Smooth muscle cell (in vitro differentiated cells): ENCODE measurements at regions not wholly inside any gene's neighbourhood (a gene's known extent, or its start where the extent isn't known, plus 50 kb on each side); places are given as distances from the start of the nearest gene placed in this dataset.

Experiments
- DNase-seq: peaks from one replicate; lab custom pipeline; 2025; ENCODE audit not compliant: unreplicated experiment; lab: John Stamatoyannopoulos, UW
- H2AFZ ChIP-seq: fragments of 200-600 bp; sonication (generic); 2 replicates; pipeline ENCODE4 v1.6.0; 2016; ENCODE audit warnings: antibody characterized with exemption, low read depth, mild to moderate bottlenecking
- H3F3A ChIP-seq: fragments of 200-600 bp; sonication (generic); 2 replicates; pipeline ENCODE4 v1.6.0; 2017; ENCODE audit warnings: antibody characterized with exemption, low read depth
- H3K27ac ChIP-seq: fragments of 200-600 bp; sonication (generic); 2 replicates; pipeline ENCODE4 v1.5.1; 2016; ENCODE audit warnings: low read depth, mild to moderate bottlenecking
- H3K27me3 ChIP-seq: fragments of 200-600 bp; sonication (generic); 2 replicates; pipeline ENCODE4 v1.6.1; 2016; ENCODE audit warnings: low read depth, mild to moderate bottlenecking
- H3K36me3 ChIP-seq: fragments of 200-600 bp; sonication (generic); 2 replicates; pipeline ENCODE4 v1.5.1; 2016; ENCODE audit warnings: low read depth
- H3K4me1 ChIP-seq: fragments of 200-600 bp; sonication (generic); 2 replicates; pipeline ENCODE4 v1.5.1; 2016; ENCODE audit warnings: low read depth
- H3K4me2 ChIP-seq: fragments of 200-600 bp; sonication (generic); 2 replicates; pipeline ENCODE4 v1.6.0; 2016; ENCODE audit warnings: mild to moderate bottlenecking
- H3K4me3 ChIP-seq: fragments of 200-600 bp; sonication (generic); 2 replicates; pipeline ENCODE4 v1.5.1; 2016; ENCODE audit warnings: mild to moderate bottlenecking
- H3K79me2 ChIP-seq: fragments of 200-600 bp; sonication (generic); 2 replicates; pipeline ENCODE4 v1.6.0; 2016; ENCODE audit warnings: low read depth, mild to moderate bottlenecking
- H3K9ac ChIP-seq: fragments of 200-600 bp; sonication (generic); 2 replicates; pipeline ENCODE4 v1.6.0; 2016; ENCODE audit warnings: low read depth
- H3K9me3 ChIP-seq: fragments of 200-600 bp; sonication (generic); replicated peaks from 2 replicates; pipeline ENCODE4 v1.5.1; 2016; ENCODE audit warnings: low read depth
- H4K20me1 ChIP-seq: fragments of 200-600 bp; sonication (generic); 2 replicates; pipeline ENCODE4 v1.6.0; 2016; ENCODE audit warnings: low read depth
- WGBS: methylation state at CpG from one replicate; pipeline ENCODE4 v1.1.7; 2016; ENCODE audit warnings: low lambda C conversion rate; 5-methylcytosine and 5-hydroxymethylcytosine counted together
- TF ChIP-seq, protein P1 (sequence below): fragments of 200-600 bp; sonication (generic); IDR thresholded peaks from 2 replicates; pipeline ENCODE4 v1.5.1; 2017; ENCODE audit warnings: borderline replicate concordance, mild to moderate bottlenecking, antibody characterized with exemption; ENCODE audit not compliant: insufficient read depth, poor library complexity, severe bottlenecking

DNA sequence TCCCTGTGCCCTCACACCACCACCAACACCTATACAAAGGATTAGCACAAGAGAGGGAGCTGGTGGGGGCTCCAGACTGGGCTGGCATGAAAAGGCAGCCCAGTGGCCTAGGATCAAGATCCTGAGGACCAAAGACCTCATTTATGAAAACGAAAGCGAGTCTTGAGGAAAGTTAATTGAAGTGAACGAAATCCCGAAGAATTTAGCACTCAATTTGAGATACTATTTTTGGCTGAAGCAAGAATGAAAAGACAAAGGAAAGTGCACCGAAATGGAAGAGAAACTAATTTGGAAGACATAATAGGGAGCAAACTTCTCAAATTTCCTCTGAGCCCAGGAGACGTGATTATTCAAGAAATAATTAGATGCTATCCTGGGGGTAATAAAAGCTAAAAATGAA is 68.7 kb upstream of the SLC6A11 start:
- no peaks in the 10 kb centered on the region for H3K79me2 ChIP-seq
- TF ChIP-seq, protein P1, sequence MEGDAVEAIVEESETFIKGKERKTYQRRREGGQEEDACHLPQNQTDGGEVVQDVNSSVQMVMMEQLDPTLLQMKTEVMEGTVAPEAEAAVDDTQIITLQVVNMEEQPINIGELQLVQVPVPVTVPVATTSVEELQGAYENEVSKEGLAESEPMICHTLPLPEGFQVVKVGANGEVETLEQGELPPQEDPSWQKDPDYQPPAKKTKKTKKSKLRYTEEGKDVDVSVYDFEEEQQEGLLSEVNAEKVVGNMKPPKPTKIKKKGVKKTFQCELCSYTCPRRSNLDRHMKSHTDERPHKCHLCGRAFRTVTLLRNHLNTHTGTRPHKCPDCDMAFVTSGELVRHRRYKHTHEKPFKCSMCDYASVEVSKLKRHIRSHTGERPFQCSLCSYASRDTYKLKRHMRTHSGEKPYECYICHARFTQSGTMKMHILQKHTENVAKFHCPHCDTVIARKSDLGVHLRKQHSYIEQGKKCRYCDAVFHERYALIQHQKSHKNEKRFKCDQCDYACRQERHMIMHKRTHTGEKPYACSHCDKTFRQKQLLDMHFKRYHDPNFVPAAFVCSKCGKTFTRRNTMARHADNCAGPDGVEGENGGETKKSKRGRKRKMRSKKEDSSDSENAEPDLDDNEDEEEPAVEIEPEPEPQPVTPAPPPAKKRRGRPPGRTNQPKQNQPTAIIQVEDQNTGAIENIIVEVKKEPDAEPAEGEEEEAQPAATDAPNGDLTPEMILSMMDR = no peak
- WGBS = 85% methylated on average over 6 of the region's 6 CpGs

DNA sequence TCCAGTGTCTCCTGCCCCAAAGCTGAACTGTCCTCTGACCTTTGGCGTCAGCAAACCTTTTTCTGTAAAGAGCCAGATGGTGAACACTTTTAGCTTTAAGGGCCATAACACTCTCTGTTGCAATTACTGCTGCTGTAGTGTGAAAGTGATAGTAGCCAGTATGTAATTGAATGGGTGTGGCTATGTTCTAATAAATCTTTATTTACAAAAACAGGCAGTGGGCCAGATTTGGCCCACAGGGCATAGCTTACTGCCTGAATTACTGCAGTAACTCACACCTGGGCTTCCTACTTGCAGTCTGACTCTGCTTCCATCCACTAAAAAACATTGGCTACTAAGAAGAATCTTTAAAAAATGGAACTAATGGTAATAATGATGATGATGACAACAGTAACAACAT is 68.0 kb upstream of the SLC6A11 start:
- Histone ChIP-seq H4K20me1 (no peaks in the 10 kb centered on the region), H3K9me3 (no peaks in the 10 kb centered on the region), H3K27ac (no peak overlapping the region), H3K79me2 (no peaks in the 10 kb centered on the region), H3K4me3 (no peak overlapping the region), H3K27me3 (peaks cover 33% of the 10 kb centered on the region), H3K4me1 (no peaks in the 10 kb centered on the region), H3K9ac (no peak overlapping the region), H3K4me2 (no peak overlapping the region), H3F3A (no peaks in the 10 kb centered on the region), H3K36me3 (no peaks in the 10 kb centered on the region), H2AFZ (no peak overlapping the region)
- WGBS = 62% methylated on average over 1 of the region's 1 CpG
- TF ChIP-seq, protein P1 = no peak
- no peak for DNase-seq

More for the DNA sequence above, 68.7 kb upstream of the SLC6A11 start:
- no peak overlapping the region for H3K4me3 ChIP-seq
- peaks cover 34% of the 10 kb centered on the region for H3K27me3 ChIP-seq
- no peaks in the 10 kb centered on the region for H3F3A ChIP-seq
- H3K36me3 ChIP-seq = no peaks in the 10 kb centered on the region
- no peak overlapping the region for H3K27ac ChIP-seq
- DNase-seq = no peak
- H3K4me2 ChIP-seq = no peak overlapping the region
- H2AFZ ChIP-seq = no peak overlapping the region
- H3K4me1 ChIP-seq = no peaks in the 10 kb centered on the region
- no peaks in the 10 kb centered on the region for H3K9me3 ChIP-seq
- H3K9ac ChIP-seq = no peak overlapping the region
- no peaks in the 10 kb centered on the region for H4K20me1 ChIP-seq

DNA sequence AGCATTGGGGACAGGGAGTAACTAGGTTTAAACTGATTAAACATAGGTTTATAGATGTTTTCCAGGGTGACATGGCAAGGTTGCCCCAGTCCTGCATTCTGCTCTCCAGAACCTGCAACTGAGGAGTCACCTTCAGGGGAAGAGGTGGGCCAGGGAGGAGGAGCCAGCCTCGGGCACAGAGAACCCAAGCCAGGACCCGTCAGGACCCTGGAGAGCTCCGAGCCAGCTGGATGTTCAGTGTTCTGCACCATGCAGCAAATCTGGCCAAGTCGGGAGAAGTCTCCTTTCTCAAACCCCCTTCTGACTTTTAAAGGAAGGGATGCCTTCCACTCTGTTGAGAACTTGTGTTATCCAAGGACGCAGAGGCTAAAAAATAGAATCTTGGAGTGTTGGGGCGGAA is 62.1 kb upstream of the SLC6A11 start:
- H3K9me3 ChIP-seq = no peaks in the 10 kb centered on the region
- H3K36me3 ChIP-seq = no peaks in the 10 kb centered on the region
- DNase-seq = peak; percentile 39
- H3K27ac ChIP-seq = no peak overlapping the region
- H3K4me2 ChIP-seq = no peak overlapping the region
- no peaks in the 10 kb centered on the region for H3K79me2 ChIP-seq
- H3K4me1 ChIP-seq = no peaks in the 10 kb centered on the region
- no peak overlapping the region for H3K9ac ChIP-seq
- no peak overlapping the region for H2AFZ ChIP-seq
- H3F3A ChIP-seq = no peaks in the 10 kb centered on the region
- H3K27me3 ChIP-seq = peaks cover 18% of the 10 kb centered on the region
- no peak overlapping the region for H3K4me3 ChIP-seq
- H4K20me1 ChIP-seq = no peaks in the 10 kb centered on the region
- TF ChIP-seq, protein P1 = no peak
- WGBS = 22% methylated on average over 6 of the region's 6 CpGs

DNA sequence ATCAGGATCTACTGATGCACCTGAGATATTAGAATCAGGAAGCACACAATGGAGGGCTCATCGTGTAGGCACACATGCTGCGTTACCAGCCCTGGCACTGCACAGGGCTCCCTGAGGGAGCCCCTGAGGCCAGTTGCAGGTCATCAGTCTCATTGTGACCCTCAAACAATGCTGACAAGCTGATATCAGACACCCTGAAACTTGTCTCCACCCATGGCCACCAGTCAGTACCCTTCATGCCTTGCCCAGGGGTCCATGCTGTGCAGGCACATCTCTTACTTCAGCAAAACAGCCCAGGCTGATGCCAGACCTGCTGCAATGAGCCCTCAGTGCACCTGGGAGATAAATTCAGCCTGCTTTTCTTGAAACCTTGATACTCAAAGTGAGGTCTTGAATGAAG is 59.5 kb upstream of the SLC6A11 start:
- Histone ChIP-seq H4K20me1 (no peaks in the 10 kb centered on the region), H3K27me3 (peaks cover 11% of the 10 kb centered on the region), H3K4me2 (no peak overlapping the region), H2AFZ (no peak overlapping the region), H3K9me3 (no peaks in the 10 kb centered on the region), H3K27ac (no peak overlapping the region), H3K4me1 (no peaks in the 10 kb centered on the region), H3K36me3 (no peaks in the 10 kb centered on the region), H3F3A (no peaks in the 10 kb centered on the region), H3K79me2 (no peaks in the 10 kb centered on the region), H3K9ac (no peak overlapping the region), H3K4me3 (no peak overlapping the region)
- DNase-seq = no peak
- WGBS = 71% methylated on average over 2 of the region's 2 CpGs
- TF ChIP-seq, protein P1 = no peak
